Activated B cell treated with CpG ODN at 0.5 μM for 24 hours (primary cell): ENCODE measurements at regions not wholly inside any gene's neighbourhood (a gene's known extent, or its start where the extent isn't known, plus 50 kb on each side); places are given as distances from the start of the nearest gene placed in this dataset.
"Not testable (repeated sequence)": the region's sequence is repeated elsewhere in the genome, so short reads cannot be mapped to it uniquely, and the experiment has no call there.

Experiments
- ATAC-seq: fragments of 200-7000 bp; cut with Tn5 transposase; one replicate; pipeline ENCODE4 v1.10.0; 2021; ENCODE audit warnings: low read depth, mild to moderate bottlenecking, moderate library complexity
- CTCF ChIA-PET: fragments of 350-600 bp; sonication (Branson Sonifier 250); formaldehyde crosslinking; loops from one replicate; lab custom pipeline; 2021; ENCODE audit warnings: antibody characterized with exemption; lab: Charles Lee
- POLR2A ChIA-PET: fragments of 350-600 bp; sonication (Branson Sonifier 250); formaldehyde crosslinking; loops from one replicate; lab custom pipeline; 2021; ENCODE audit warnings: antibody characterized with exemption; lab: Charles Lee
- DNase-seq: peaks from one replicate; pipeline ENCODE4 v3.0.0; 2022
- H3K27ac Mint-ChIP-seq: one replicate; pipeline ENCODE4 v1.8.0; 2020; ENCODE audit warnings: mixed read lengths
- H3K27me3 Mint-ChIP-seq: one replicate; pipeline ENCODE4 v1.8.0; 2021; ENCODE audit warnings: mixed read lengths
- H3K36me3 Mint-ChIP-seq: one replicate; pipeline ENCODE4 v1.8.0; 2021; ENCODE audit warnings: low read depth, mixed read lengths
- H3K4me1 Mint-ChIP-seq: one replicate; pipeline ENCODE4 v1.8.0; 2021; ENCODE audit warnings: mixed read lengths
- H3K4me3 Mint-ChIP-seq: one replicate; pipeline ENCODE4 v1.8.0; 2020; ENCODE audit warnings: mild to moderate bottlenecking, mixed read lengths
- H3K9me3 Mint-ChIP-seq: one replicate; pipeline ENCODE4 v1.8.0; 2020; ENCODE audit warnings: mixed read lengths
- CTCF ChIP-seq: fragments of 200-600 bp; IDR thresholded peaks from one replicate; pipeline ENCODE4 v1.8.0; 2022; ENCODE audit warnings: antibody characterized with exemption, mild to moderate bottlenecking
- intact Hi-C: fragments of 100-400 bp; cut with micrococcal nuclease; formaldehyde crosslinking; loops from one replicate; pipeline ENCODE4 v1.15.1; 2024

- intact Hi-C loops: no loop called here
Observed at GRCh38 chr7:114813624-114814023, 108.3 kb upstream of the MDFIC start.

GRCh38 chr7:114817036-114817435, 104.9 kb upstream of the MDFIC start:
- intact Hi-C loops, H3K4me3 Mint-ChIP-seq, ATAC-seq, H3K27me3 Mint-ChIP-seq, H3K4me1 Mint-ChIP-seq, DNase-seq, H3K9me3 Mint-ChIP-seq, H3K27ac Mint-ChIP-seq, H3K36me3 Mint-ChIP-seq, POLR2A ChIA-PET, CTCF ChIA-PET: not testable (repeated sequence)

More at GRCh38 chr7:114813624-114814023, 108.3 kb upstream of the MDFIC start:
- DNase-seq (no peak), ATAC-seq (no peak)
- Mint-ChIP-seq H3K4me3 (no peak overlapping the region), H3K27ac (no peak overlapping the region), H3K36me3 (no peaks in the 10 kb centered on the region), H3K4me1 (no peaks in the 10 kb centered on the region), H3K27me3 (no peaks in the 10 kb centered on the region), H3K9me3 (no peaks in the 10 kb centered on the region)
- CTCF ChIA-PET: no interaction called here
- POLR2A ChIA-PET: no interaction called here
- no peak for TF ChIP-seq CTCF

GRCh38 chr7:114818501-114818900, 103.4 kb upstream of the MDFIC start:
- DNase-seq (no peak), ATAC-seq (no peak)
- Mint-ChIP-seq H3K36me3 (no peaks in the 10 kb centered on the region), H3K9me3 (no peaks in the 10 kb centered on the region), H3K4me3 (no peak overlapping the region), H3K27ac (no peak overlapping the region), H3K27me3 (no peaks in the 10 kb centered on the region), H3K4me1 (no peaks in the 10 kb centered on the region)
- no peak for TF ChIP-seq CTCF
- CTCF ChIA-PET: no interaction called here
- POLR2A ChIA-PET: no interaction called here
- intact Hi-C loops: no loop called here

GRCh38 chr7:114819616-114820362, 102.1 kb upstream of the MDFIC start:
- no peaks in the 10 kb centered on the region for H3K9me3 Mint-ChIP-seq
- H3K27ac Mint-ChIP-seq: no peak overlapping the region
- no peaks in the 10 kb centered on the region for H3K4me1 Mint-ChIP-seq
- no peaks in the 10 kb centered on the region for H3K36me3 Mint-ChIP-seq
- ChIA-PET CTCF (no interaction called here), POLR2A (no interaction called here)
- no peaks in the 10 kb centered on the region for H3K27me3 Mint-ChIP-seq
- H3K4me3 Mint-ChIP-seq: no peak overlapping the region
- no peak for DNase-seq
- no peak for TF ChIP-seq CTCF
- no peak for ATAC-seq
- intact Hi-C loops: no loop called here

GRCh38 chr7:114821030-114821900, 100.6 kb upstream of the MDFIC start:
- no peak overlapping the region for H3K4me3 Mint-ChIP-seq
- H3K27ac Mint-ChIP-seq: no peak overlapping the region
- H3K4me1 Mint-ChIP-seq: no peaks in the 10 kb centered on the region
- no peak for DNase-seq
- H3K27me3 Mint-ChIP-seq: no peaks in the 10 kb centered on the region
- intact Hi-C loops: no loop called here
- POLR2A ChIA-PET: interaction anchor here (0.7 kb wide), 1 partner anchor 325 kb away, joined by 9 read pairs; no protein-coding TSS in a partner anchor
- CTCF ChIA-PET: no interaction called here
- peaks cover 2% of the 10 kb centered on the region for H3K9me3 Mint-ChIP-seq
- H3K36me3 Mint-ChIP-seq: no peaks in the 10 kb centered on the region
- no peak for ATAC-seq
- TF ChIP-seq CTCF: no peak
